ENCODE measurements at regions not wholly inside any gene's neighbourhood (a gene's known extent, or its start where the extent isn't known, plus 50 kb on each side); places are given as distances from the start of the nearest gene placed in this dataset.

DNA sequence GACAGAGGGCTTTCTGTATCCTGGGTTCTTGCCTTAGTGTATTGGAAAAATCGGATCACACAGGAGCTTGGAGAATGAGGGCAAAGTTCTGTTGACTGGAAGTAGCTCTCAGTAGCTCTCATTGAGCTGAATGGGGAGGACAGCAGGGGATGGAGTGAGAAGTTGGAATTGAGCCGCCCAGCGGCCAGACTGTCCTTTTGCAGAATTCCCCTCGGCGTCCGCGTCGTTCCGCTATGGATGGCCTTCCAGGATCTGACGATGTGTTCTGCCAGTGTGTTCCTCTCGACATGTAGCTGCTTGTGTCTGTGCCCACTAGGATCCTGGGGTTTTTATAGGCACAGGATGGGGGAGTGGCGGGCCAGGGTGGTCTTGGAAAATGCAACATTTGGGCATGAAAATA, 351.8 kb upstream of the SEMA3A start:
- TF ChIP-seq, protein P1, sequence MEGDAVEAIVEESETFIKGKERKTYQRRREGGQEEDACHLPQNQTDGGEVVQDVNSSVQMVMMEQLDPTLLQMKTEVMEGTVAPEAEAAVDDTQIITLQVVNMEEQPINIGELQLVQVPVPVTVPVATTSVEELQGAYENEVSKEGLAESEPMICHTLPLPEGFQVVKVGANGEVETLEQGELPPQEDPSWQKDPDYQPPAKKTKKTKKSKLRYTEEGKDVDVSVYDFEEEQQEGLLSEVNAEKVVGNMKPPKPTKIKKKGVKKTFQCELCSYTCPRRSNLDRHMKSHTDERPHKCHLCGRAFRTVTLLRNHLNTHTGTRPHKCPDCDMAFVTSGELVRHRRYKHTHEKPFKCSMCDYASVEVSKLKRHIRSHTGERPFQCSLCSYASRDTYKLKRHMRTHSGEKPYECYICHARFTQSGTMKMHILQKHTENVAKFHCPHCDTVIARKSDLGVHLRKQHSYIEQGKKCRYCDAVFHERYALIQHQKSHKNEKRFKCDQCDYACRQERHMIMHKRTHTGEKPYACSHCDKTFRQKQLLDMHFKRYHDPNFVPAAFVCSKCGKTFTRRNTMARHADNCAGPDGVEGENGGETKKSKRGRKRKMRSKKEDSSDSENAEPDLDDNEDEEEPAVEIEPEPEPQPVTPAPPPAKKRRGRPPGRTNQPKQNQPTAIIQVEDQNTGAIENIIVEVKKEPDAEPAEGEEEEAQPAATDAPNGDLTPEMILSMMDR (IDR thresholded peaks at IDR 0.05; ENCODE audit: low read depth, low read length, missing control alignments), result no peak
- in situ Hi-C loops (cut with HindIII; ENCODE audit: low sequenced_read_pairs), result no loop called here
- no peak overlapping the region for H3K4me3 ChIP-seq (ENCODE audit: low read depth, low read length)
- no peak for DNase-seq (ENCODE audit: low read depth)

DNA sequence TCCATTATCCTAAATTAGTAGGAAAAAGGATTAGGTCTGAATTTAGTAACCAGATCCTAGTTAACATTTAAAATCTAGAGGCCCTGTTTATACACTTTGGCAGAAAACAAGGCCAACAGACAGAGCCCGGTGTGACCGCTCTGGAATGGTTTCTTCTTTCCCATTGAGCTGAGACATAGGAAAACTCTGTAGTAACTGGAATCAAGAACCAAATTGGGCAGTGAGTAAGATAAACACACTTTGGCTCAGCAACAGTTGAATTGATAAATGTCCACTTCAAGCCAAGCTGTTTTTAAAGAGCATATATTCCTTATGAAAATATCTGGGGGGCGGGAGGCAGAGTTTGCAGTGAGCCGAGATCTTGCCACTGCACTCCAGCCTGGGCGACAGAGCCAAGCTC, 343.7 kb upstream of the SEMA3A start:
- DNase-seq (ENCODE audit: low read depth), result no peak
- in situ Hi-C loops (cut with HindIII; ENCODE audit: low sequenced_read_pairs), result no loop called here
- TF ChIP-seq, protein P1 (IDR thresholded peaks at IDR 0.05; ENCODE audit: low read depth, low read length, missing control alignments), result no peak
- no peak overlapping the region for H3K4me3 ChIP-seq (ENCODE audit: low read depth, low read length)

DNA sequence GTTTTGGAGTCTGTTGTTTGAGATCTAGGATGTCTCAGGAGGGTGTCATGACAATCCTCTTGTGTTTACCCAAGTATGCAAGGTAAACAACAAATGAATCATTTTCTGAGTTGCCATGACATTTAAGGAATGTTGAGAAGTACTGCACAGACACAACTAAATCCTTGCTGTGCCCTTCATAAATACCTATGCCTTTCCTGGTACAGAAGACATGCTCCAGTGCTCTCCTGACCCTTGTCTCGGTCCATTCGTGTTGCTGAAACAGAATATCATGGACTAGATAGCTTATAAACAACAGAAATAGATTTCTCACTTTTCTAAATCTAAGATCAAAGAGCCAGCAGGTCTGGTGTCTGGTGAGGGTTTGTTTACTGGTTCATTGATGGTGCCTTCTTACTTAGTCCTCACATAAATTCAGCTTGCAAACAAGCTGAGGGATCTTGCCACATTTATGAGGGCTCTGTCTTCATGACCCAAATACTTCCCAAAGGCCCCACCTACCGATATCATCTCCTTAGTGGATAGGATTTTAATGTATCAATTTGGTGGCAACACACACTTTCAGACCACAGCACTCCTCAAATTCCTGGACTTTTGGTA, 341.8 kb upstream of the SEMA3A start:
- in situ Hi-C loops (cut with HindIII; ENCODE audit: low sequenced_read_pairs), result no loop called here
- DNase-seq (ENCODE audit: low read depth), result no peak
- TF ChIP-seq, protein P1 (IDR thresholded peaks at IDR 0.05; ENCODE audit: low read depth, low read length, missing control alignments), result no peak
- no peak overlapping the region for H3K4me3 ChIP-seq (ENCODE audit: low read depth, low read length)

DNA sequence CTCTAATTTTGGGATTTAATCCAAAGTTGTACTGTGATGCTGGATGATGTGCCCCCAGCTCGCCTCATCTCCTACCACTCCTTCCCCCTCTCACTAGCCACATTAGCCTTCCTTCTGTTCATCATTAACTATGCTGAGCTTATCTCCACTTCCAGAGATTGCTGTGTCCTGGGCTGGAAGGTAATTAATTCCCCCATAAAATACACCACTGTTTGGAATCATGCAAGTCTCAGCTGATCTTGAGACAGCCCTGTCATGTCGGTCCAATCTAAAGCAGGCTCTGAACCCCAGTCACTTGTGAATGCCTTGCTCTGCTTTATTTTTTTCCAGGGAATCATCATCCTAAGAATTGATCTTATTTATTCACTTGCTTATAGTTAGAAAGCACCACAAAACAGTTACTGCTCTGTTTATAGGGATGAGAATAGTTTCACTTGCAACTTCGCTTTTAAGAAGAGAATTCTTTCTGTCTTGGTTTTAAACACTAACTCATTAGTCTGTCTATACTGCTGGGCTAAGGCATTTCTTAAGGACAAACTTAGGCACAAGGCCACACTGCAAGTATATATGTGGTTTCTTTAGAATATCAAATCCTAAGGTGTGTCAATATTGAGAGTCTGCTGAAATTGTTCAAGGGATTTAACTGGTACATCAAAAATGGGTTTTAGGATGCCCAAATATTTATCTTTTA, 341.1 kb upstream of the SEMA3A start:
- no peak for DNase-seq (ENCODE audit: low read depth)
- H3K4me3 ChIP-seq (ENCODE audit: low read depth, low read length), result no peak overlapping the region
- TF ChIP-seq, protein P1 (IDR thresholded peaks at IDR 0.05; ENCODE audit: low read depth, low read length, missing control alignments), result no peak
- in situ Hi-C loops (cut with HindIII; ENCODE audit: low sequenced_read_pairs), result no loop called here

DNA sequence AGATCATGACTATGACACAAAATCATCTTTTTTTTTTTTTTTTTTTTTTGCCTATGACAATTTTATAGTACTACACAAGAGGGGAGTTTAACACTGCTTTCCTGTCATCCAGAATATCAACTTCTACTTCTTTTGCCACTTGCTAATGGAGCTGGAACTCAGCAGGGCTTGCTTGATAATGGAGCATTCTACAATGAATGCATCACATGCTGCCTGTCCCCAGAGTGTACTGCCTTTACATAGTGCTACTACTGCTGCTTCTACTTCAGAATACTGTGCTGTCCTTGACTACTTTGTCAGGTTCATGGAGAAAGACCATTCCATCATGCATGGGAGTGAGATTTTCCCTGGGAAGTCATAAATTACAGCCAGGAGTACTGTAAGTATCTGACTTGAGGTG, 338.6 kb upstream of the SEMA3A start:
- TF ChIP-seq, protein P1 (IDR thresholded peaks at IDR 0.05; ENCODE audit: low read depth, low read length, missing control alignments), result no peak
- no peak overlapping the region for H3K4me3 ChIP-seq (ENCODE audit: low read depth, low read length)
- in situ Hi-C loops (cut with HindIII; ENCODE audit: low sequenced_read_pairs), result no loop called here
- DNase-seq (ENCODE audit: low read depth), result no peak

DNA sequence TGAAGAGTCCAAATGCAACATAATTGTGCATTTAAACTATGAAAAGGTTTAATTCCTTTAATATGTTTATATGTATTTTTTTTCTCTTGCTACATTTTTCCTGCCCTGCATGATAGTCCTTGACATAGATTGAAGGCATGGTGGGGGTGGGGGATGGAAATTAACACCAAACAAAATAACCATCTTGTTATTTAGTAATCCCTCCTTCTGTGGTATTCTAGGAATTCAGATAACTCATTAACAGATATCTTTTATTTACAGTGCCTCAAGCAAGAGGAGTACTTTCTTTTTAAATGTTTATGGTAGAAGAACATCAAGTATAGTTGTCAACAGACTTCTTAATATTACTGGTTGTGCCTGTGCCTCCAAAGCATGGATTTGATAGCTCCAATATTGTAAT, 337.6 kb upstream of the SEMA3A start:
- in situ Hi-C loops (cut with HindIII; ENCODE audit: low sequenced_read_pairs), result no loop called here
- H3K4me3 ChIP-seq (ENCODE audit: low read depth, low read length), result no peak overlapping the region

More for the DNA sequence above, 337.6 kb upstream of the SEMA3A start:
- TF ChIP-seq, protein P1 (IDR thresholded peaks at IDR 0.05; ENCODE audit: low read depth, low read length, missing control alignments), result no peak
- DNase-seq (ENCODE audit: low read depth), result no peak

Data from astrocyte of the cerebellum (primary cell).